ENCODE measurements at regions not wholly inside any gene's neighbourhood (a gene's known extent, or its start where the extent isn't known, plus 50 kb on each side); places are given as distances from the start of the nearest gene placed in this dataset.

DNA sequence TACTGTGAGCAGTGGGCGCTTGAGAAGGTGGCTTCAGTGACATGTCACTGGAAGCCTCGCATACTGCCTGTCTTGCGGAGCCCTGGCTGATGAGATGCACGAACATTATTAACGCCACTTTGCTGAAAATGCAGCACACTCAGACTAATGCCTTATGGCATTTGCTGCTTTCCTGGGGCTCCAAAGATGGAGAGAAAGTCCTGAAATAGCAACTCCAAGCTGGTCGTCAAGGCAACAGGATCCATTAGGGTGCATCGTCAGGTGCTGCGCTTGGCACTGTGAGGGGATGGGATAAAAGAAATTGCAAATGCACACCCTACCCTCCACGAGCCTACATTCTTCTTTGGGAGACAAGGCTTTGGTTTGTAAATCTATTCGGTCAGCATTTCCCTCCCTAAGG is 592.5 kb downstream of the TYW1 start:
- DNase-seq: no peak
- Mint-ChIP-seq H3K27ac (no peak overlapping the region), H3K9me3 (peaks cover 0 to 27% (median 6%) of the 10 kb centered on the region in 6 donors)

GRCh38 chr7:67590649-67591048 is 594.0 kb downstream of the TYW1 start:
- no peak overlapping the region for H3K4me3 Mint-ChIP-seq
- no peak for DNase-seq
- no peak overlapping the region for H3K27ac Mint-ChIP-seq
- peaks cover 0 to 3% (median 0%) of the 10 kb centered on the region in 3 donors for H3K27me3 Mint-ChIP-seq (ENCODE audit: low read depth in 3 of 3)
- H3K9me3 Mint-ChIP-seq: peaks cover 0 to 19% (median 5%) of the 10 kb centered on the region in 6 donors
- no peaks in the 10 kb centered on the region for H3K36me3 Mint-ChIP-seq
- H3K4me1 Mint-ChIP-seq: no peaks in the 10 kb centered on the region

More for the DNA sequence above, 592.5 kb downstream of the TYW1 start:
- H3K27me3 Mint-ChIP-seq (ENCODE audit: low read depth in 3 of 3): peaks cover 0 to 2% (median 0%) of the 10 kb centered on the region in 3 donors
- peaks cover 0 to 1% (median 0%) of the 10 kb centered on the region in 3 donors for H3K36me3 Mint-ChIP-seq
- no peak overlapping the region for H3K4me3 Mint-ChIP-seq
- H3K4me1 Mint-ChIP-seq: no peaks in the 10 kb centered on the region

GRCh38 chr7:67593794-67594193 is 597.2 kb downstream of the TYW1 start:
- no peak overlapping the region for H3K4me3 Mint-ChIP-seq
- H3K9me3 Mint-ChIP-seq: peaks cover 0 to 14% (median 4%) of the 10 kb centered on the region in 6 donors
- no peaks in the 10 kb centered on the region for H3K36me3 Mint-ChIP-seq
- H3K27me3 Mint-ChIP-seq (ENCODE audit: low read depth in 3 of 3): peaks cover 0 to 3% (median 0%) of the 10 kb centered on the region in 3 donors
- H3K27ac Mint-ChIP-seq: no peak overlapping the region
- no peaks in the 10 kb centered on the region for H3K4me1 Mint-ChIP-seq
- DNase-seq: no peak

- no peak overlapping the region for H3K4me3 Mint-ChIP-seq
- peaks cover 0 to 7% (median 3%) of the 10 kb centered on the region in 6 donors for H3K9me3 Mint-ChIP-seq
- H3K27ac Mint-ChIP-seq: no peak overlapping the region
- H3K4me1 Mint-ChIP-seq: no peaks in the 10 kb centered on the region
- no peaks in the 10 kb centered on the region for H3K36me3 Mint-ChIP-seq
- DNase-seq: no peak
- H3K27me3 Mint-ChIP-seq (ENCODE audit: low read depth in 3 of 3): peaks cover 0 to 3% (median 0%) of the 10 kb centered on the region in 3 donors
Measured at GRCh38 chr7:67595431-67596180, 599.0 kb downstream of the TYW1 start.

- H3K4me1 Mint-ChIP-seq: no peaks in the 10 kb centered on the region
- H3K9me3 Mint-ChIP-seq: peaks cover 0 to 7% (median 1%) of the 10 kb centered on the region in 6 donors
- DNase-seq: no peak
- no peak overlapping the region for H3K4me3 Mint-ChIP-seq
- H3K36me3 Mint-ChIP-seq: no peaks in the 10 kb centered on the region
- peaks cover 0 to 3% (median 0%) of the 10 kb centered on the region in 3 donors for H3K27me3 Mint-ChIP-seq (ENCODE audit: low read depth in 3 of 3)
- no peak overlapping the region for H3K27ac Mint-ChIP-seq
Measured at GRCh38 chr7:67597161-67597560, 600.5 kb downstream of the TYW1 start.

GRCh38 chr7:67598469-67598868 is 601.8 kb downstream of the TYW1 start:
- H3K27ac Mint-ChIP-seq: no peak overlapping the region
- H3K27me3 Mint-ChIP-seq (ENCODE audit: low read depth in 3 of 3): peaks cover 0 to 3% (median 2%) of the 10 kb centered on the region in 3 donors
- DNase-seq: no peak
- no peak overlapping the region for H3K4me3 Mint-ChIP-seq
- peaks cover 0 to 11% (median 0%) of the 10 kb centered on the region in 6 donors for H3K9me3 Mint-ChIP-seq
- no peaks in the 10 kb centered on the region for H3K36me3 Mint-ChIP-seq
- no peaks in the 10 kb centered on the region for H3K4me1 Mint-ChIP-seq

DNA sequence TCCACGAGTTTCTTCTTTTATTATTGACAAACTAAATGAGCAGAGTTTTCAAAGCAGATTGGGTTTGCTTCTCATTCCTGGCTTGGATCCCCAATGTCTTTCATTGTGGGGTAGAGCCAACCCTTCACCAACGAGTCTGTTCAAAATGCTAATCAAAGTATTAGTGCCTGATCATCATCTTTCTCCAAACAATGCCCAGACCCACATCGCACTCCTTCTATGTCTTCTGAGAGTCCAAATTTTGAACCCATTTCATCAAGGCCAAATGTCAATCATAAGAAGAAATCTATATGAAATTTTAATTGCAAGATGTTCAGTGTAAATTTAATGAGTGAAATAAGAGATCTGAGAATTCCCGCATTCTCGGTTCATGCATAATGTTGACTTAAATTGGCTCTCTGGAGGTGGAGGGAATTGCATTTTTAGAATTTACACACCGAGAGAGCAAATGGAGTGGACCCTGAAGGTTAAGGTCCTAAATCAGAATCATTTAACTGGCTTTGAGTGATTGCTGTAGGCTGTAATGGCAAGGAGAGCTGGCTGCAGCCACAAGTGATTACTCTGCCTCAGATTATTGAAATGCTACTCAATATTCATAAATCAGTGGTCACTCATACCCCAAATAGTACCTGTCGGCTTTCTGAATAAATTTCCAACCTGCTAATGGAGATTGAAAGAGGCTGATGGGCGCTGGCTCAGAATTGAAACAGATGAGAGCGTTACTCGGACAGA is 602.9 kb downstream of the TYW1 start:
- Mint-ChIP-seq H3K4me3 (no peak overlapping the region), H3K4me1 (no peaks in the 10 kb centered on the region), H3K27me3 (ENCODE audit: low read depth in 3 of 3) (peaks cover 0 to 2% (median 0%) of the 10 kb centered on the region in 3 donors), H3K36me3 (no peaks in the 10 kb centered on the region), H3K9me3 (peaks cover 0 to 11% (median 0%) of the 10 kb centered on the region in 6 donors), H3K27ac (no peak overlapping the region)
- DNase-seq: no peak

DNA sequence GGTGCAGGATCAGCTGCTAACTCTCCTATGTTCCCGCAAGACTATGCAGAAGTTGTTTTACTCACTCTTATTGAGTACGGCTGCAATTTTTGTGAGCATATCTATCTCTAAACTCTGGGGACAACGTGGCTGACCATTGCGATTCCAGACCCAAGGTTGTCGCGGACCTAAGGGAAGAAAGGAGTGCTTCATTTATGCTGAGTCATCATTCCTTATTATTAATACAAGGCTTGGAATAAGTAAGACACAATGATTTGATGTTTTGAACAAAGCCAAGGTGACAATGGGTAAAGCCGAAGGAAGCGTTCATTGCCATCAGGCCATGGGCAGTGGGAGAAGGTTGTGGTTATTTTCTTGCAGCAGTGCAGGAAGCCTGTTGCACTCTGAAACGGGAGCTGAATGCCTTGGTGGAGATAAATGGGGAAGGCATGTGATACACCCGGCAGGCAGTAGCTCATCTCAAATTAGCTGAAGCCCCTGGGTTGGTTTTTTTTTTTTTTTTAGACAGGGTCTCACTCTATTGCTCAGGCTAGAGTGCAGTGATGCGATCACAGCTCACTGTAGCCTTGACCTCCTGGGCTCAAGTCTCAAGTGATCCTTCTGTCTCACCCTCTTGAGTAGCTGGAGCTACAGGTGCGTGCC is 605.7 kb downstream of the TYW1 start:
- no peaks in the 10 kb centered on the region for H3K4me1 Mint-ChIP-seq
- H3K4me3 Mint-ChIP-seq: no peak overlapping the region
- H3K27ac Mint-ChIP-seq: no peak overlapping the region
- peaks cover 0 to 2% (median 0%) of the 10 kb centered on the region in 3 donors for H3K27me3 Mint-ChIP-seq (ENCODE audit: low read depth in 3 of 3)
- no peak for DNase-seq
- peaks cover 0 to 14% (median 5%) of the 10 kb centered on the region in 6 donors for H3K9me3 Mint-ChIP-seq
- no peaks in the 10 kb centered on the region for H3K36me3 Mint-ChIP-seq

GRCh38 chr7:67604461-67605386 is 608.1 kb downstream of the TYW1 start:
- Mint-ChIP-seq H3K4me1 (no peaks in the 10 kb centered on the region), H3K36me3 (no peaks in the 10 kb centered on the region), H3K27ac (no peak overlapping the region), H3K9me3 (peaks cover 0 to 14% (median 5%) of the 10 kb centered on the region in 6 donors), H3K27me3 (ENCODE audit: low read depth in 3 of 3) (peaks cover 2 to 5% (median 2%) of the 10 kb centered on the region in 3 donors), H3K4me3 (no peak overlapping the region)
- no peak for DNase-seq

GRCh38 chr7:67608806-67609205 is 612.2 kb downstream of the TYW1 start:
- no peak overlapping the region for H3K27ac Mint-ChIP-seq
- peaks cover 2 to 5% (median 4%) of the 10 kb centered on the region in 3 donors for H3K27me3 Mint-ChIP-seq (ENCODE audit: low read depth in 3 of 3)
- H3K4me1 Mint-ChIP-seq: no peaks in the 10 kb centered on the region
- H3K4me3 Mint-ChIP-seq: no peak overlapping the region
- no peaks in the 10 kb centered on the region for H3K36me3 Mint-ChIP-seq
- H3K9me3 Mint-ChIP-seq: peaks cover 0 to 14% (median 5%) of the 10 kb centered on the region in 6 donors
- no peak for DNase-seq

DNA sequence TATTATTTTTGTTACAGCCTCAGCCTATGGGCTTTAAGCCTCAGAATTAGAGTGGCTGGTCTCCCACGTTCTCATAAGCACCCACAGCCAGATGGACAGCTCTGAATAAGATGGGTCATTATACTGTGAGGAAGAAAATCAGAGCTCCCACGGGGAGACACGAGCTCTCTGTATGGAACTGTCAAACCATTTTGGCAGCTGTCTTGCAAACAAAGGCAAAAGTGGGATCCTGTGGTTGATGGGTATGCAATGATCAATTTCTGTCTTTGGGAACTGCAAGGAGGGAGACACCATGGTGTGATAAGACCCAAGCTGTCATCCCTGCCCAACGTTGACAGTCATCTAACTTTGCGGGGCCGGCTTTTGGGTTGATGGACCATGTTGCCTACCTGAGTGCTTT is 614.3 kb downstream of the TYW1 start:
- H3K27ac Mint-ChIP-seq: no peak overlapping the region
- no peaks in the 10 kb centered on the region for H3K4me1 Mint-ChIP-seq
- no peak for DNase-seq
- H3K36me3 Mint-ChIP-seq: no peaks in the 10 kb centered on the region
- peaks cover 0 to 8% (median 1%) of the 10 kb centered on the region in 6 donors for H3K9me3 Mint-ChIP-seq
- H3K4me3 Mint-ChIP-seq: no peak overlapping the region
- peaks cover 2 to 5% (median 4%) of the 10 kb centered on the region in 3 donors for H3K27me3 Mint-ChIP-seq (ENCODE audit: low read depth in 3 of 3)

DNA sequence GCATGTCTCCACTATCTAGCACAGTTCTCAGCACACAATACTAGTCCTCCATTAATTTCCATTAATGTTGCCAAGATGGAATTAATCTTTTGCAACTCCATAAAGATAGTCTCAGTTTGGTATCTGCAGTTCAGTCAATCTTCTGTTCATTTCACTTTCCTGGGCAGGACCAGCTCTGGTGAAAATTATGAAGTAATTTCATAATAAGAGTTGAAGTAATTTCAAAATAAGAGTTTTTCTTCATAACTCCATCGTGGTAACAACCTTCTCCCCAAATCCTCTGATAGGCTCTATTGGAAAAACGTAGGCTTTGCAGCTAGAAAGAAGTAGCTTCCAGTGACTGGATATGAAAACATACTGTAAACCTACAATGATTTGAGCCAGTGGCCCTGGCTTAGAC is 618.2 kb downstream of the TYW1 start:
- Mint-ChIP-seq H3K27me3 (ENCODE audit: low read depth in 3 of 3) (peaks cover 0 to 4% (median 3%) of the 10 kb centered on the region in 3 donors), H3K9me3 (peaks cover 0 to 5% (median 0%) of the 10 kb centered on the region in 6 donors), H3K27ac (no peak overlapping the region), H3K4me1 (no peaks in the 10 kb centered on the region), H3K4me3 (no peak overlapping the region), H3K36me3 (no peaks in the 10 kb centered on the region)
- no peak for DNase-seq

GRCh38 chr7:67616517-67616916 is 619.9 kb downstream of the TYW1 start:
- Mint-ChIP-seq H3K4me1 (no peaks in the 10 kb centered on the region), H3K4me3 (no peak overlapping the region), H3K9me3 (peaks cover 0 to 2% (median 0%) of the 10 kb centered on the region in 6 donors), H3K27me3 (ENCODE audit: low read depth in 3 of 3) (peaks cover 0 to 3% (median 3%) of the 10 kb centered on the region in 3 donors), H3K27ac (no peak overlapping the region), H3K36me3 (no peaks in the 10 kb centered on the region)
- DNase-seq: no peak

Data from immature natural killer cell (primary cell).